IPS DF 6.9 (cell line): ENCODE measurements at regions not wholly inside any gene's neighbourhood (a gene's known extent, or its start where the extent isn't known, plus 50 kb on each side); places are given as distances from the start of the nearest gene placed in this dataset.

Source experiments
- DNase-seq: peaks from one replicate; pipeline ENCODE4 v3.0.0-alpha.2; 2013; ENCODE audit warnings: low read depth, low spot score
- H3K27ac ChIP-seq: one replicate; pipeline ENCODE4 v1.5.1; 2013; ENCODE audit warnings: low read length, control low read depth
- H3K27me3 ChIP-seq: 2 replicates; pipeline ENCODE4 v1.6.1; 2013; ENCODE audit warnings: mild to moderate bottlenecking, low read length; ENCODE audit not compliant: control insufficient read depth, insufficient read depth
- H3K36me3 ChIP-seq: 2 replicates; pipeline ENCODE4 v1.6.1; 2013; ENCODE audit warnings: low read length; ENCODE audit not compliant: control insufficient read depth, insufficient read depth
- H3K4me1 ChIP-seq: 2 replicates; pipeline ENCODE4 v1.6.1; 2013; ENCODE audit warnings: low read length; ENCODE audit not compliant: control insufficient read depth, insufficient read depth
- H3K4me3 ChIP-seq: 2 replicates; pipeline ENCODE4 v1.5.1; 2013; ENCODE audit warnings: mild to moderate bottlenecking, low read length
- H3K9me3 ChIP-seq: 2 replicates; pipeline ENCODE4 v1.6.1; 2013; ENCODE audit warnings: low read length, inconsistent platforms; ENCODE audit not compliant: control insufficient read depth, insufficient read depth
- WGBS: extraction: QIAGEN DNeasy Blood & Tissue Kit; methylation state at CpG from one replicate; pipeline ENCODE4 v1.1.7; 2013; ENCODE audit warnings: mixed read lengths, missing lambda C conversion rate; ENCODE audit not compliant: insufficient read length, insufficient coverage; 5-methylcytosine and 5-hydroxymethylcytosine counted together

DNA sequence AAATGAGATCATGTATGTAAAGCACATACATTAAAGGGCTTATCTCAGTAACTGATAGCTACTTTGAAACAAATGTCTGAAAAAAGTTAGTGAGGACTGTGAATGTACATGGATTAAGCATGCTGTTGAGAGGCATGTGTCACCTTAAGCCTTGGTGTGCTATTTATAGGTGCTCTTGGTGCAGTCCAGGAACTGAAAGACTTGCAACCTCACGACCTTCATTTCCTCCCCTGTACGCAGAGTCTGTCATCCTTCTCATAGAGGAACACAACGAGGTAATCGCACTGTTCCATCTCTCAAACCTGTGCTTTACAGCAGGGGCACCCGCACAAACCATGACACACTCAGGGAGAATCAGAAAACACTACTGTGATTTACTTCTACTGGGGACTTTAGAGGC, 65.6 kb downstream of the UFM1 start:
- no peaks in the 10 kb centered on the region for H3K4me1 ChIP-seq
- no peaks in the 10 kb centered on the region for H3K36me3 ChIP-seq
- no peaks in the 10 kb centered on the region for H3K27me3 ChIP-seq
- H3K27ac ChIP-seq = no peak overlapping the region
- no peaks in the 10 kb centered on the region for H3K9me3 ChIP-seq
- DNase-seq = no peak
- no peak overlapping the region for H3K4me3 ChIP-seq
- WGBS = no CpG with 5 or more reads among the region's 5 CpGs

DNA sequence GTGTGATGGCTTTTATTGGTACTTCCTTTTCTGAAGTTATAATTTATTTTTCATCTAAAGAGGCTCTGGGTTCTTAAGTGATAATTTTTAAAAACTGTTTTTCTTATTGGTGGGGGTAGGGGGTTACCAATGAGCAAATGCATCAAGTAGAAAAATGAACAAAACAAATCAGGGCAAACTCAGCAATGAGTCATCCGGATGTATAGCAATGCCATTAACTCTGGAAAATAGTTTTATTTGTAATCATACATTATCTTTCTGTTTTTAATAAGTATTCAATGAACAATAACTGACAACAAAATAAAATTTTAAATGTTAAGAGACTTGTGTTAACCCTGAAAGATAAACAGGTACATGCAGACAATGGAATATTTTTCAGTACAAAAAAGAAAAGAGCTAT, 67.6 kb downstream of the UFM1 start:
- Histone ChIP-seq H3K4me1 (no peaks in the 10 kb centered on the region), H3K27ac (no peak overlapping the region), H3K4me3 (no peak overlapping the region), H3K36me3 (no peaks in the 10 kb centered on the region), H3K9me3 (no peaks in the 10 kb centered on the region), H3K27me3 (no peaks in the 10 kb centered on the region)
- WGBS = no CpG with 5 or more reads among the region's 1 CpG
- no peak for DNase-seq

DNA sequence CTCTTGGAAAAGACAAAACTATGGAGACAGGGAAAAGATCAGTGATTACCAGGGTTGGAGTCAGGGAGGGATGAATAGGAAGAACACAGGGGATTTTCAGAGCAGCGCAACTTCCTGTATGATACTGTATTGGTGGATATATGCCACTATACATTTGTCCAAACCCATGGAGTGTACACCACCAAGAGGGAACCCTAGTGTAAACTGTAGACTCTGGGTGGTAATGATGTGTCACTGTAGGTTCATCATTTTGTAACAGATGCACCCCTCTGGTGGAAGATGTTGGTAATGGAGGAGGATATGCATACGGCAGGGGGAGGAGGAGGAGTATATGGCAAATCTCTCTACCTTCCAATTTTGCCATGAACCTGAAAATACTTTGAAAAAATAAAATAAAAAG, 68.1 kb downstream of the UFM1 start:
- Histone ChIP-seq H3K4me3 (no peak overlapping the region), H3K9me3 (no peaks in the 10 kb centered on the region), H3K27ac (no peak overlapping the region), H3K36me3 (no peaks in the 10 kb centered on the region), H3K27me3 (no peaks in the 10 kb centered on the region), H3K4me1 (no peaks in the 10 kb centered on the region)
- DNase-seq = peak; percentile 13
- WGBS = no CpG with 5 or more reads among the region's 2 CpGs

DNA sequence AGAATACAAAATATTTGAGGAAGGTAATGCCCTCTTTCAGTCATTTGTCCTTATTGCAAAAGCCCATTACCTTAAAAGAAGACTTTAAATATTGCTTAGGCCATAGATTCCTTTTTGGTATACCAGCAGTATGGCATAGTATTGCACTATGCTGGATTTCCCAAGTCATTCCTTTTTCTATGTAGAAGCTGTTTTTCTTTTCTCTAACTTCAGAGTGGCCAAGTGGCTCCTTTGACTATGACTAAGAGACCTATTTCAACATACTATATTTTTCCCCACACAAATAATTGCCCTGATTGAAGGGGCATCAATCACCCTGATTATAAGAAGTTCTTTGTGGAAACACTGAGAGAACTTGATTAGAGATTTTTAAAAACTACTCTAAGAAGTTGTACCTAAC, 68.6 kb downstream of the UFM1 start:
- Histone ChIP-seq H3K27me3 (no peaks in the 10 kb centered on the region), H3K27ac (no peak overlapping the region), H3K36me3 (no peaks in the 10 kb centered on the region), H3K4me1 (no peaks in the 10 kb centered on the region), H3K9me3 (no peaks in the 10 kb centered on the region), H3K4me3 (no peak overlapping the region)
- DNase-seq = no peak

DNA sequence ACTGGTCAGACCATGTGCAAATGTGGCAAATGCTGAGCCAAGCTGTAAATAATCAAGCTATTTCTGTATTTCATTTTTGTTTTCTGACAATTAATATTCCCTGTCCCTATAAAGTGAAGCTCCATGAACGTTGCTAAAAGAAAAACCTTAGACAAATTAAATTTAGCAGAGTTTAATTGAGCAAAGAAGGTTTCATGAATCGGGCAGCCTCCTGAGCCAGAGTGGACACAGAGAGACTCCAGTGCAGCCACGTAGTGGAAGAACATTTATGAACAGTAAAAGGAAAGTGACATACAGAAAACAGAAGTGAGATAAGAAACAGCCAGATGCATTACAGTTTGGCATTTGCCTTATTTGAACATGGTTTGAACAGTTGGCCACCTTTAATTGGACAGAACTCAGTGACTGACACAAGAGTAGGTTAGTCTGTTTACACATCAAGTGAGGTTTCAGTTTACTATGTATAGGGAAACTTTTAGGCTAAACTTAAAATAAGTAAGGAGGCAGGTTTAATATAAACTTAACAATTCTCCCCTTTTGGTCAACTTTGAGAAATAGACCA, 69.7 kb downstream of the UFM1 start:
- Histone ChIP-seq H3K9me3 (no peaks in the 10 kb centered on the region), H3K36me3 (no peaks in the 10 kb centered on the region), H3K4me3 (no peak overlapping the region), H3K27me3 (no peaks in the 10 kb centered on the region), H3K27ac (no peak overlapping the region), H3K4me1 (no peaks in the 10 kb centered on the region)
- no peak for DNase-seq
- WGBS = no CpG with 5 or more reads among the region's 3 CpGs

DNA sequence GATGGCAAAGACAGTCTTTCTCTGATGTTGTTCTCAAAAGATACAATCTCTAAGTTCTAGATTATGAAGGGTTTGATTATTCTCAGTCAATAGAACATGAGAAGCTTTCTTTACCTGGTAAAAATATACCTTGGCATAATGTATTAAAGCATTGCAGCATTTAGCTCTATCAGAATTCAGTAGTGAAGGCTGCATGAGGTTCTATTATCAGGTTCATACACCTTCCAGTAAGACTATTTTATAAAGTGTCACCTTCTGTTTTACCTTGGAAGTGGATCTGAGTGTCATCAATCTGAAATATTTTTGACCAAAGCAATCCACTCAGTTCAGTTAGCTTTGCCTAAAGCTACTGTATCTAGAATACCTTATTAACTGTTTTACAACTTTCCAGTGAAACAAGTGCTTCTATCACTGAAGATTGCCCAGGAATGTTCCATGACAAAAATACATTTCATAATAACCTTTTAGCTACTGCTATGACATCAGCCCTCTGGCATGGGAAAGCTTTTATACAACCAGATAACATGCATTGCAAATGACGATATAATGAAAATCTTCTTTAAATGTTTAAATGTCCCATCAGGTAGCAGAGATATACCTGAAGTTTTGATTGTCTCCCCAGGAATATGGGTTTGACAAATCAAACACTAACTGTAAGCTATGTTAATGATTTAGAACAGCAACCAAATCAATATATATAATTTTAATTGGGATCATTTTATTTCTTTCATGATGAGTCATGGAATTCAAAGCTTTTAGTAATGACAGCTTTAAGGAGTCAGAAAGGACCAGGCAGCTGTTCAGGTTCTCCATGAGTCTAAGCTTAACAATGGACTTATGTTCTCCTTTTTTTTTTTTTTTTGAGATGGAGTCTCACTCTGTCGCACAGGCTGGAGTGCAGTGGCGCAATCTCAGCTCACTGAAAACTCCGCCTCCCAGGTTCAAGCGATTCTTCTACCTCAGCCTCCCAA, 72.2 kb downstream of the UFM1 start:
- Histone ChIP-seq H3K9me3 (no peaks in the 10 kb centered on the region), H3K36me3 (no peaks in the 10 kb centered on the region), H3K4me1 (no peaks in the 10 kb centered on the region), H3K27me3 (no peaks in the 10 kb centered on the region), H3K27ac (no peak overlapping the region), H3K4me3 (no peak overlapping the region)
- DNase-seq = no peak
- WGBS = no CpG with 5 or more reads among the region's 5 CpGs

DNA sequence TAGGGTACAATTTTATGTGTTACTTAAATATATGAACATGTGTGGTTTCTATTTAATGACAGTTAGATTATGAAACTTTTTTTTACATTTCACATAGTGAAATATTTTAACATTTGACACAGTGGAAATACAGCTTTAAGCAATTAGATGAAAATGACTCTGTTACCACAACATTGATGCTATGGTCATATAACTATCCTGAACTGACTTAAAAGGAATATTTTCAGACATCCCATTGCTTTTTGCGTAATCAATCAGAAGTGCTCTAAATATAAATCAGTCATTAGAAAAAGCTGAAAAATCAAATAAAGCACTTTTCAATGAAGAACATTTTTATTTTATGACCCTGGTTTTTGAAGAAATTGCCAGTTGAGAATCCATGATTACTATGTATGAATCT, 80.3 kb downstream of the UFM1 start:
- DNase-seq = no peak

DNA sequence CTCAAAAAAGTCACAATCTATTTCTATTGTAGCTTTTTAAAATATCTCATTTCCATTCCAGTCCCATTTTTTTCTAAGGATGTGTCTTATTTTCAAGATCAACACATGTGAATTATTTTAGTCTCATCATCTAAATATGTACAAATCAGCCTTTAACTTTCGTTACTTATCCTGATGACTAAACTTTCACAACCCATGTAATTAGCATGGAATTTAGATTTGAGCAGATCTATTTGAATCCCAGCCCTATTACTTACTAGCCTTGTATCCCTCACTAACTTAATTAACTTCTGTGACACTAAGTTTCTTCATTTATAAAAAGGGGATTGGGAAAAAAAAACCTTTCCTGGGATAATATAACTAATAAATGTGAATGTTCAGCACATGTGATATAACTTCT, 81.1 kb downstream of the UFM1 start:
- no peaks in the 10 kb centered on the region for H3K9me3 ChIP-seq
- WGBS = no CpG with 5 or more reads among the region's 1 CpG

More for the DNA sequence above, 80.3 kb downstream of the UFM1 start:
- H3K4me1 ChIP-seq = no peaks in the 10 kb centered on the region
- H3K27ac ChIP-seq = no peak overlapping the region
- no peaks in the 10 kb centered on the region for H3K27me3 ChIP-seq
- H3K36me3 ChIP-seq = no peaks in the 10 kb centered on the region
- no peak overlapping the region for H3K4me3 ChIP-seq
- no peaks in the 10 kb centered on the region for H3K9me3 ChIP-seq
- WGBS = no CpG with 5 or more reads among the region's 1 CpG

DNA sequence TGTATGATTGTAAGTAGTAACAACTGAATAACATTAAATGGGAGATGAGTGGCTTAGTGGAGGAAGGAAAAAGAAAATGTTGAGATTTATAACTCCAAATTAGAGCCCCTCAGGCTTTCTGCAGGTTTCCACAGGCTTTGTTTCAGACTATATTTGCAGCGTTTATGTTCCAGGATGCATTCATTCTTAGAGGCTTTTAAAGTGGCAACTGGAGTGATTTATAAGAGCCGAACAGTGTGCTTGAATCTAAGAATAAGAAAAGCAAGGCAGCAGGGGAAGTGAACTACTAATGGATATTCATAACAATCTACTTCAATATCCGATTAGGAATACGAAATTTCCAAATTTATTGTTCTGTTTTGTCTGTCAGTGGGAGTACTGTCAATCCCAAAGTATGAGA, 91.0 kb downstream of the UFM1 start:
- no CpG with 5 or more reads among the region's 4 CpGs for WGBS

More for the DNA sequence above, 81.1 kb downstream of the UFM1 start:
- no peaks in the 10 kb centered on the region for H3K36me3 ChIP-seq
- no peaks in the 10 kb centered on the region for H3K4me1 ChIP-seq
- H3K4me3 ChIP-seq = no peak overlapping the region
- no peak overlapping the region for H3K27ac ChIP-seq
- H3K27me3 ChIP-seq = no peaks in the 10 kb centered on the region
- DNase-seq = no peak

DNA sequence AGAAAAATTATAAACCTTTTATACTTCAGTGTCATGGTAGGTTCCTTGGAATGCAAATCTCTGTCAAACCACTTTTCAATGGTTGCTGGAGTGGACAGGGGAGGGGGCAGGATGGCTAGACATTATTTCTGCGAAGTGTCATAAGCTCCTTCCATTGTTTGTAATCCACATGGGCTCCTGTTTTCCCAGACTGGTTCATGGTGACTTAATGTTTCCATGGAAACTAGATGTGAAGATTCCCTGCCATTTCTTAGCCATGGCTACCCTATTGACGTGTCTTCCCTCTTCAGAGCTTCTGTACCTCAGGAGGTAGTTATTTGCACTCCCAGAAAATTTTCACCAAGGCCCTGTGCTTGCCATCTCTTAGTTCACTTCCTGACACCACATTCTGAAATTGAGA, 95.3 kb downstream of the UFM1 start:
- no CpG with 5 or more reads among the region's 2 CpGs for WGBS
- no peaks in the 10 kb centered on the region for H3K9me3 ChIP-seq
- DNase-seq = no peak
- H3K27me3 ChIP-seq = no peaks in the 10 kb centered on the region
- H3K4me1 ChIP-seq = no peaks in the 10 kb centered on the region
- no peak overlapping the region for H3K4me3 ChIP-seq
- H3K27ac ChIP-seq = no peak overlapping the region
- H3K36me3 ChIP-seq = no peaks in the 10 kb centered on the region

More for the DNA sequence above, 91.0 kb downstream of the UFM1 start:
- Histone ChIP-seq H3K27me3 (no peaks in the 10 kb centered on the region), H3K4me3 (no peak overlapping the region), H3K4me1 (no peaks in the 10 kb centered on the region), H3K27ac (no peak overlapping the region), H3K9me3 (no peaks in the 10 kb centered on the region), H3K36me3 (no peaks in the 10 kb centered on the region)
- no peak for DNase-seq

DNA sequence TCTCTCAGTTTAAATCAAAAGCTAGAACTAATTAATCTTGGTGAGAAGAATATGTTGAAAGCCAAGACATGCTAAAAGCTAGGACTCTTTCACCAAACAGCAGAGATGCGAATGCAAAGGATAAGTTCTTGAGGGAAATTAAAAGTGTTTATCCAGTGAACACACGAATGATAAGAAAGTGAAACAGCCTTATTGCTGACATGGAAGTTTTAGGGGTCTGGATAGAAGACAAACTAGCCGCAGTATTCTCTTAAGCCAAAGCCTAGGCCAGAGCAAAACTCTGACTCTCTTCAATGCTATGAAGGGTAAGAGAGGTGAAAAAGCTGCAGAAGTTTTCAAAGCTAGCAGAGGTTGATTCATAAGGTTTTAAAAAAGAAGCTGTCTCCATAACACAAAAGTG, 103.0 kb downstream of the UFM1 start:
- H3K36me3 ChIP-seq = no peaks in the 10 kb centered on the region
- no CpG with 5 or more reads among the region's 3 CpGs for WGBS
- no peaks in the 10 kb centered on the region for H3K4me1 ChIP-seq
- H3K27ac ChIP-seq = no peak overlapping the region
- H3K27me3 ChIP-seq = no peaks in the 10 kb centered on the region
- no peak overlapping the region for H3K4me3 ChIP-seq
- DNase-seq = no peak
- no peaks in the 10 kb centered on the region for H3K9me3 ChIP-seq
